AG09319 (cell line): ENCODE measurements at regions not wholly inside any gene's neighbourhood (a gene's known extent, or its start where the extent isn't known, plus 50 kb on each side); places are given as distances from the start of the nearest gene placed in this dataset.

Source experiments
- DNase-seq: peaks from one replicate; pipeline ENCODE4 v3.0.0-alpha.2; 2010; ENCODE audit warnings: low read depth; ENCODE audit errors: extremely low read depth
- TF ChIP-seq, protein P1 (sequence below): IDR thresholded peaks from 2 replicates; pipeline ENCODE4 v1.5.1; 2011; ENCODE audit warnings: low read depth, mild to moderate bottlenecking, inconsistent platforms, low read length, moderate library complexity

DNA sequence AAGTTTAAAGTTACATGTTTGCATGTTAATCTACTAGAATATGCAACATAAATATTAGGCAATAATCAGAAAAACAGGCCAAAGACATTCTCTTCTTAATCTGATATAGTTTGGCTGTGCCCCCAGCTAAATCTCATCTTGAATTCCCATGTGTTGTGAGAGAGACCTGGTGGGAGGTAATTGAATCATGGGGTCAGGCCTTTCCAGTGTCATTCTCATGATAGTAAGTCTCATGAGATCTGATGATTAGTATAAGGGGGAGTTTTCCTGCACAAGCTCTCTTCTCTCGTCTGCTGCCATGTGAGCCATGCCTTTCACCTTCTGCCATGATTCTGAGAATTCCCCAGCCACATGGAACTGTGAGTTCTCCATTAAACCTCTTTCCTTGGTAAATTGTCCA, 1241.7 kb upstream of the ADGRB3 start:
- no peak for DNase-seq
- TF ChIP-seq, protein P1, sequence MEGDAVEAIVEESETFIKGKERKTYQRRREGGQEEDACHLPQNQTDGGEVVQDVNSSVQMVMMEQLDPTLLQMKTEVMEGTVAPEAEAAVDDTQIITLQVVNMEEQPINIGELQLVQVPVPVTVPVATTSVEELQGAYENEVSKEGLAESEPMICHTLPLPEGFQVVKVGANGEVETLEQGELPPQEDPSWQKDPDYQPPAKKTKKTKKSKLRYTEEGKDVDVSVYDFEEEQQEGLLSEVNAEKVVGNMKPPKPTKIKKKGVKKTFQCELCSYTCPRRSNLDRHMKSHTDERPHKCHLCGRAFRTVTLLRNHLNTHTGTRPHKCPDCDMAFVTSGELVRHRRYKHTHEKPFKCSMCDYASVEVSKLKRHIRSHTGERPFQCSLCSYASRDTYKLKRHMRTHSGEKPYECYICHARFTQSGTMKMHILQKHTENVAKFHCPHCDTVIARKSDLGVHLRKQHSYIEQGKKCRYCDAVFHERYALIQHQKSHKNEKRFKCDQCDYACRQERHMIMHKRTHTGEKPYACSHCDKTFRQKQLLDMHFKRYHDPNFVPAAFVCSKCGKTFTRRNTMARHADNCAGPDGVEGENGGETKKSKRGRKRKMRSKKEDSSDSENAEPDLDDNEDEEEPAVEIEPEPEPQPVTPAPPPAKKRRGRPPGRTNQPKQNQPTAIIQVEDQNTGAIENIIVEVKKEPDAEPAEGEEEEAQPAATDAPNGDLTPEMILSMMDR = no peak

DNA sequence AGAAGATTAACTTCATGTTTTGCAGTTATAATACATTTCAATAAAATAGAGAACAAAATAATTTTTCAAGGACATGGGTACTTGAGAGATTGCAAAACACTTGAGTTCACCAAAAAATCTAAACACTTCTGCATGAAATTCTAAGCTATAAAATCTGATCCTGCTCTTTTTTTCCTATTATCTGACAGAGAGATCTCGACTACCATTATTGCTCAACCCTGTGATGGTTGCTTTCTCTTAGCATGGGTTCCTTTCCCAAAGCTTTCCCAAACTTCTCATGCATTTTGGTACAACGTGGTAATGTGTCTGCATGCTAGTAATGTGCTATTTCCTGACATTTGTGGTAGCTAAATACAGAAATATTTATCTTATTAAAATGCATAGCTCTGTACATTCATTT, 1243.1 kb upstream of the ADGRB3 start:
- TF ChIP-seq, protein P1 = no peak
- no peak for DNase-seq

DNA sequence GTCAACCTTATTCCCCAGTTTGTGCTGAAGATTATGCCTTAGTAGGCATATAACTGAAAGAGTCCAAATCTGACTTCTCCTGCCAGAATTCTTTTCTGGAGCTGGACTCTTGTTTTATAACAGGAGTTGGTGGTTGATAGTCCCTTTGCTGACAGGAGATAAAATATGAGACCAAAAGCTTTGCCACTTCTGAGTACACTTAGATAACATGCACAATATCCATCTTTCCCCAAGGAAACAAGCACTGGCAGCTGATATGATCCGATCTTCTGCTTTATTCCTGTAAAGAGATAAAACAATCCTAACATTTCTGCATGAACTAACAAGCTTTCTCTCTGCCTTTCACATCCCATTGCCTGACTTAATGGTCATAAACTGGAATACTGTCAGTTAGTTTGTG, 1265.4 kb upstream of the ADGRB3 start:
- no peak for DNase-seq
- TF ChIP-seq, protein P1 = no peak

DNA sequence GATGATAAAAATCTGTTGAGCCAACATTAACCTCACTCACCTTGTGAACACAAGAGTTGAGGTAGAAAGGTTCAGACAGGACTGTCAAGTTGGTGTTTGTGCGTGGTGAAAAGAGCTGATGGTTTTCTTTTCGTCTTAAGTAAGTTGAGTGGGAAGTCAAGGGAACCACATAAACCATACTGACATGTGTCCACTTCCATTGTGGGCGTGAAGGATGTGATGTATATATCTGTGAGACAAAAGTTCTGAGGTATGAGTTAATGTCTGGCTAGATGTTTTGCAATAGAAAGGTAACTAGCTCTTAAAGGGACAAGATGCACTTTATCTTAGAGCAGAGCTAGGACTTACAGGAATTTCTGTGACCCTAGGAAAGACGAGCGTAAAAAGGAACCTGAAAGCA, 1272.1 kb upstream of the ADGRB3 start:
- DNase-seq = no peak
- TF ChIP-seq, protein P1 = no peak

DNA sequence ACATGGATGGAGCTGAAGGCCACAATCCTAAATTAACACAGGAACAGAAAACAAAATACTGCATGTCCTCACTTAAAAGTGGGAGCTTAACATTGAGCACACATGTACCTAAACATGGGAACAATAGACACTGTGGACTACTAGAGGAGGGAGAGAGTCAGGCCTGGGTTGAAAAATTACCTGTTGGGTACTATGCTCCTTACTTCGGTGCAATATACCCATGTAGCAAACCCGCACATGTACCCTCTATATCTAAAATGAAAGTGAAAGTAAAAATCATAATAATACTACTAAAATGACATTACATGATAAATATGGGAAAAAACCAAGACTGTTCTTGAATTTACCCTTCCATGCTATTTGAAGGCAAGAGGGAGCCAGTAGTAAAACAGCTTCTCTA, 1273.8 kb upstream of the ADGRB3 start:
- TF ChIP-seq, protein P1 = no peak
- DNase-seq = no peak

DNA sequence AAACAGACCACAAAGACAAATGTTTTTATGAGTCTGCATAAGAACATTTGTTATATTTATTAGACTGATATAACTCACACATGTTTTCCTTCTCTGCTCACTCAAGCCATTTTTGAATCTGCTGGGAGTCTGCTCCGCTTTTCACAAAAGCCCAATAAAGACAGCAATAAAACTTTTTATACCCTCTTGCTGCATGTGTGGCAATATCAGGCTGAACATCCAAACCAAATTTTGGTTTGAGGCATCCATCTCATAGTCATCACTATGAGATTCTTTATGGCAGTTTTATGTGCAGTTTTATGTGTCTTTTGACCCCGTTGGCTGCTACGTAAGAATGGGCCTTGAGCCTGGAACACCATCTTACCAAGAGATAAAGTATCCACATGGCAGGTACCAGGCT, 1276.8 kb upstream of the ADGRB3 start:
- DNase-seq = no peak
- TF ChIP-seq, protein P1 = no peak

DNA sequence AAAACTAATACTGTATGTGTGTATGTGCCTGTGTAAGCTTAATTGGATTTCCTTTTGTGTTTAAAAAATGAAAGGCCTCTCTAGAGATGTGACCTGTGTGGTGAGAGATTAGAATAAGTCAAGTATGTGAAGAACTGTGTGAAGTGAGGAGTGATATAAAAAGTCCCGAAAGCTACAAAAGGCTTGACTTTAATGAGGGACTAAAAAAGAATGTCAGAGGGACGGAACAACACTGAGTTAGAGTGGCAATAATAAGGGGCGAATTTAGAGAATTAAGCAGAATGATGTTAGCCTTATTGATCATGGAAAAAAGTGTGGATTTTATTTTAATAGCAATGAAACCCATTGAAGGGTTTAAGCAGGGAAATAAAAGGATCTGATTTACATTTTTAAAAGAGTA, 1281.2 kb upstream of the ADGRB3 start:
- no peak for DNase-seq
- TF ChIP-seq, protein P1 = no peak
